Keratinocyte (primary cell): ENCODE measurements at regions not wholly inside any gene's neighbourhood (a gene's known extent, or its start where the extent isn't known, plus 50 kb on each side); places are given as distances from the start of the nearest gene placed in this dataset.

ENCODE experiments used
- EZH2 ChIP-seq: IDR thresholded peaks from one replicate; pipeline ENCODE4 v1.6.1; 2012; ENCODE audit warnings: inconsistent platforms, mild to moderate bottlenecking, low read length, moderate library complexity
- TF ChIP-seq, protein P1 (sequence below), 3 experiments: IDR thresholded peaks in 1 of 3; conservative IDR thresholded peaks in 1 of 3; optimal IDR thresholded peaks in 1 of 3; 2 replicates in 2 of 3; 3 replicates in 1 of 3; pipeline versions ENCODE3 to v1.5.1; 2011; ENCODE audit warnings: low read length in 3 of 3, mild to moderate bottlenecking in 3 of 3, moderate library complexity in 2 of 3, control low read depth in 1 of 3, inconsistent platforms in 1 of 3; ENCODE audit not compliant: insufficient read depth in 2 of 3; ENCODE audit errors: extremely low read depth in 1 of 3

- no peak for TF ChIP-seq EZH2
- TF ChIP-seq, protein P1, sequence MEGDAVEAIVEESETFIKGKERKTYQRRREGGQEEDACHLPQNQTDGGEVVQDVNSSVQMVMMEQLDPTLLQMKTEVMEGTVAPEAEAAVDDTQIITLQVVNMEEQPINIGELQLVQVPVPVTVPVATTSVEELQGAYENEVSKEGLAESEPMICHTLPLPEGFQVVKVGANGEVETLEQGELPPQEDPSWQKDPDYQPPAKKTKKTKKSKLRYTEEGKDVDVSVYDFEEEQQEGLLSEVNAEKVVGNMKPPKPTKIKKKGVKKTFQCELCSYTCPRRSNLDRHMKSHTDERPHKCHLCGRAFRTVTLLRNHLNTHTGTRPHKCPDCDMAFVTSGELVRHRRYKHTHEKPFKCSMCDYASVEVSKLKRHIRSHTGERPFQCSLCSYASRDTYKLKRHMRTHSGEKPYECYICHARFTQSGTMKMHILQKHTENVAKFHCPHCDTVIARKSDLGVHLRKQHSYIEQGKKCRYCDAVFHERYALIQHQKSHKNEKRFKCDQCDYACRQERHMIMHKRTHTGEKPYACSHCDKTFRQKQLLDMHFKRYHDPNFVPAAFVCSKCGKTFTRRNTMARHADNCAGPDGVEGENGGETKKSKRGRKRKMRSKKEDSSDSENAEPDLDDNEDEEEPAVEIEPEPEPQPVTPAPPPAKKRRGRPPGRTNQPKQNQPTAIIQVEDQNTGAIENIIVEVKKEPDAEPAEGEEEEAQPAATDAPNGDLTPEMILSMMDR (optimal IDR thresholded peaks at IDR 0.05 in 1 of 3, IDR thresholded peaks at IDR 0.05 in 1 of 3, conservative IDR thresholded peaks at IDR 0.05 in 1 of 3; ENCODE audit: extremely low read depth in 1 of 3, insufficient read depth in 2 of 3, low read length in 3 of 3): no peak
These were observed 1041.0 kb downstream of the BRD1 start for GRCh38 chr22:48786679-48786996.
